B cell (primary cell): ENCODE measurements at regions not wholly inside any gene's neighbourhood (a gene's known extent, or its start where the extent isn't known, plus 50 kb on each side); places are given as distances from the start of the nearest gene placed in this dataset.

Experiments
- ATAC-seq: fragments of 200-7000 bp; cut with Tn5 transposase; one replicate; pipeline ENCODE4 v1.10.0; 2021; ENCODE audit warnings: low read depth, mild to moderate bottlenecking, moderate number of reproducible peaks, moderate library complexity
- CTCF ChIA-PET: fragments of 350-600 bp; sonication (Branson Sonifier 250); formaldehyde crosslinking; loops from one replicate; lab custom pipeline; 2021; ENCODE audit warnings: antibody characterized with exemption, inconsistent platforms; lab: Charles Lee
- POLR2A ChIA-PET: fragments of 350-600 bp; sonication (Branson Sonifier 250); formaldehyde crosslinking; loops from one replicate; lab custom pipeline; 2021; ENCODE audit warnings: antibody characterized with exemption; lab: Charles Lee
- DNase-seq: peaks from one replicate; pipeline ENCODE4 v3.0.0; 2013
- H2AFZ ChIP-seq: 2 replicates; pipeline ENCODE4 v1.6.1; 2012; ENCODE audit warnings: mild to moderate bottlenecking, low read depth, low read length; ENCODE audit not compliant: insufficient read depth, poor library complexity, severe bottlenecking
- H3K27ac ChIP-seq, 2 donors: 1 replicate in 1 of 2; 2 replicates in 1 of 2; pipeline ENCODE4 v1.5.1; 2012 to 2013; ENCODE audit warnings: low read length in 2 of 2, mild to moderate bottlenecking in 2 of 2, moderate library complexity in 1 of 2
- H3K27me3 ChIP-seq, 4 experiments: fragments of 200-600 bp in 1 of 4; sonication (generic) in 1 of 4; replicated peaks in 1 of 4; 1 replicate in 2 of 4; 2 replicates in 2 of 4; pipeline versions ENCODE4 v1.6.1 to v1.7.0; 2013 to 2016; ENCODE audit warnings: low read length in 3 of 4, mild to moderate bottlenecking in 2 of 4, mixed read lengths in 1 of 4, moderate library complexity in 1 of 4; ENCODE audit not compliant: insufficient read depth in 4 of 4, control insufficient read depth in 3 of 4; ENCODE audit errors: control extremely low read depth in 1 of 4
- H3K36me3 ChIP-seq, 2 experiments: replicated peaks in 1 of 2; 1 replicate in 1 of 2; 2 replicates in 1 of 2; pipeline versions ENCODE4 v1.6.1 to v1.7.1; 2013; ENCODE audit warnings: low read length in 1 of 2; ENCODE audit not compliant: insufficient read depth in 2 of 2, control insufficient read depth in 1 of 2; ENCODE audit errors: control extremely low read depth in 1 of 2, extremely low read depth in 1 of 2
- H3K4me1 ChIP-seq, 2 donors: fragments of 200-600 bp in 1 of 2; sonication (generic) in 1 of 2; 1 replicate in 1 of 2; 2 replicates in 1 of 2; pipeline versions ENCODE4 v1.5.1 to v1.6.1; 2013 to 2017; ENCODE audit warnings: low read length in 2 of 2; ENCODE audit not compliant: control insufficient read depth in 2 of 2, insufficient read depth in 2 of 2
- H3K4me2 ChIP-seq: replicated peaks from 2 replicates; pipeline ENCODE3; 2012; ENCODE audit warnings: mild to moderate bottlenecking, low read depth, low read length; ENCODE audit not compliant: poor library complexity, severe bottlenecking
- H3K4me3 ChIP-seq, 5 experiments: fragments of 200-600 bp in 1 of 5; sonication (generic) in 1 of 5; 1 replicate in 3 of 5; 2 replicates in 2 of 5; pipeline versions ENCODE4 v1.5.1 to v1.7.0; 2011 to 2016; ENCODE audit warnings: low read length in 4 of 5, mild to moderate bottlenecking in 4 of 5, low read depth in 2 of 5, control low read depth in 1 of 5, moderate library complexity in 1 of 5; ENCODE audit not compliant: insufficient read depth in 1 of 5; ENCODE audit errors: control extremely low read depth in 1 of 5, extremely low read depth in 1 of 5
- H3K79me2 ChIP-seq: fragments of 200-600 bp; sonication (generic); one replicate; pipeline ENCODE4 v1.6.0; 2016; ENCODE audit warnings: low read length; ENCODE audit not compliant: control insufficient read depth, insufficient read depth
- H3K9ac ChIP-seq: fragments of 200-600 bp; sonication (generic); 2 replicates; pipeline ENCODE4 v1.6.1; 2017; ENCODE audit warnings: mild to moderate bottlenecking, low read length, moderate library complexity
- H3K9me3 ChIP-seq, 3 donors: one replicate each; pipeline versions ENCODE4 v1.6.1 to v1.7.1; 2013; ENCODE audit warnings: low read length in 2 of 3; ENCODE audit not compliant: control insufficient read depth in 2 of 3, insufficient read depth in 1 of 3; ENCODE audit errors: control extremely low read depth in 1 of 3
- H4K20me1 ChIP-seq: 2 replicates; pipeline ENCODE4 v1.6.0; 2012; ENCODE audit warnings: mild to moderate bottlenecking, low read length; ENCODE audit not compliant: insufficient read depth, control insufficient read depth, poor library complexity, severe bottlenecking
- H3K27ac Mint-ChIP-seq: one replicate; pipeline ENCODE4 v1.8.0; 2021; ENCODE audit warnings: mixed read lengths
- H3K27me3 Mint-ChIP-seq: one replicate; pipeline ENCODE4 v1.8.0; 2021; ENCODE audit warnings: mixed read lengths
- H3K4me1 Mint-ChIP-seq: one replicate; pipeline ENCODE4 v1.8.0; 2021; ENCODE audit warnings: mixed read lengths
- H3K4me3 Mint-ChIP-seq: one replicate; pipeline ENCODE4 v1.8.0; 2021; ENCODE audit warnings: mixed read lengths
- H3K9me3 Mint-ChIP-seq: one replicate; pipeline ENCODE4 v1.8.0; 2022; ENCODE audit warnings: mixed read lengths; ENCODE audit not compliant: insufficient read depth
- EZH2 ChIP-seq: IDR thresholded peaks from 2 replicates; pipeline ENCODE4 v1.6.1; 2012; ENCODE audit warnings: borderline replicate concordance, low read depth, mild to moderate bottlenecking, moderate library complexity, low read length; ENCODE audit not compliant: insufficient read depth, poor library complexity, severe bottlenecking
- WGBS: methylation state at CpG from one replicate; pipeline ENCODE4 v1.1.5; 2013; ENCODE audit warnings: missing lambda C conversion rate; ENCODE audit not compliant: insufficient coverage; 5-methylcytosine and 5-hydroxymethylcytosine counted together
- intact Hi-C: fragments of 100-400 bp; cut with micrococcal nuclease; formaldehyde crosslinking; loops from one replicate; pipeline ENCODE4 v1.10.0; 2022
- TF ChIP-seq, protein P1 (sequence below): fragments of 200-600 bp; IDR thresholded peaks from one replicate; pipeline ENCODE4 v1.8.0; 2022; ENCODE audit warnings: antibody characterized with exemption, mild to moderate bottlenecking

GRCh38 chr5:126359884-126360283, 63.3 kb upstream of the GRAMD2B start:
- H3K9me3 ChIP-seq = no peaks in the 10 kb centered on the region
- no peaks in the 10 kb centered on the region for H3K4me1 Mint-ChIP-seq
- H3K27me3 ChIP-seq = no peaks in the 10 kb centered on the region
- H3K27ac ChIP-seq = no peak overlapping the region
- no peak for DNase-seq
- H3K4me2 ChIP-seq = no peak overlapping the region
- no peaks in the 10 kb centered on the region for H3K36me3 ChIP-seq
- TF ChIP-seq EZH2 = no peak
- TF ChIP-seq, protein P1, sequence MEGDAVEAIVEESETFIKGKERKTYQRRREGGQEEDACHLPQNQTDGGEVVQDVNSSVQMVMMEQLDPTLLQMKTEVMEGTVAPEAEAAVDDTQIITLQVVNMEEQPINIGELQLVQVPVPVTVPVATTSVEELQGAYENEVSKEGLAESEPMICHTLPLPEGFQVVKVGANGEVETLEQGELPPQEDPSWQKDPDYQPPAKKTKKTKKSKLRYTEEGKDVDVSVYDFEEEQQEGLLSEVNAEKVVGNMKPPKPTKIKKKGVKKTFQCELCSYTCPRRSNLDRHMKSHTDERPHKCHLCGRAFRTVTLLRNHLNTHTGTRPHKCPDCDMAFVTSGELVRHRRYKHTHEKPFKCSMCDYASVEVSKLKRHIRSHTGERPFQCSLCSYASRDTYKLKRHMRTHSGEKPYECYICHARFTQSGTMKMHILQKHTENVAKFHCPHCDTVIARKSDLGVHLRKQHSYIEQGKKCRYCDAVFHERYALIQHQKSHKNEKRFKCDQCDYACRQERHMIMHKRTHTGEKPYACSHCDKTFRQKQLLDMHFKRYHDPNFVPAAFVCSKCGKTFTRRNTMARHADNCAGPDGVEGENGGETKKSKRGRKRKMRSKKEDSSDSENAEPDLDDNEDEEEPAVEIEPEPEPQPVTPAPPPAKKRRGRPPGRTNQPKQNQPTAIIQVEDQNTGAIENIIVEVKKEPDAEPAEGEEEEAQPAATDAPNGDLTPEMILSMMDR = no peak
- H3K27me3 Mint-ChIP-seq = peaks cover 20% of the 10 kb centered on the region
- intact Hi-C loops = no loop called here
- ChIA-PET CTCF (no interaction called here), POLR2A (no interaction called here)
- 100% methylated on average over 3 of the region's 6 CpGs for WGBS
- H3K27ac Mint-ChIP-seq = no peak overlapping the region
- no peak overlapping the region for H3K4me3 ChIP-seq
- H3K79me2 ChIP-seq = no peaks in the 10 kb centered on the region
- H3K9ac ChIP-seq = no peak overlapping the region
- H3K4me3 Mint-ChIP-seq = no peak overlapping the region
- no peak overlapping the region for H2AFZ ChIP-seq
- H3K4me1 ChIP-seq = no peaks in the 10 kb centered on the region
- no peaks in the 10 kb centered on the region for H3K9me3 Mint-ChIP-seq
- ATAC-seq = no peak
- H4K20me1 ChIP-seq = no peaks in the 10 kb centered on the region

DNA sequence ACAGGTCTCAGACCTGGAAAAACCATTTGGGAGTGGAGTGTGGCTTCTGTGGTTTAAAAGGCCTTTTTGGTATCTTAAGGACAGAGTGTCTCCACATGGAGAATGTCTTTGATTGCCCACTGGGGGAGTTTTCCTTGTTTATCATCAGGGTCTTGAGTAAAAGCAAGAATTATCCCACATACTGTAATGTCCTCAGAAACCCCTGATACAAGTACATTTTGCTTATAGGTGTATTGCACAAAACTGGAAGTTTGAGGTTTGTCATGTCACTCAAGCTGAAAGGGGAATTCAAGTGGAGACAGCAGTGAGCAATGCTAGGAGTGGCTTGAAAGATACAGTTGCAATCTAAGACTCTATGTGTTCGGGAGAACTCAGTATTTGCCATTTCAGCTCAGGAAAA, 62.7 kb upstream of the GRAMD2B start:
- no peak overlapping the region for H3K4me3 Mint-ChIP-seq
- Histone ChIP-seq H4K20me1 (no peaks in the 10 kb centered on the region), H3K36me3 (no peaks in the 10 kb centered on the region), H3K9ac (no peak overlapping the region), H3K4me1 (no peaks in the 10 kb centered on the region), H2AFZ (no peak overlapping the region), H3K79me2 (no peaks in the 10 kb centered on the region), H3K27me3 (no peaks in the 10 kb centered on the region), H3K27ac (no peak overlapping the region), H3K4me3 (no peak overlapping the region), H3K9me3 (no peaks in the 10 kb centered on the region), H3K4me2 (no peak overlapping the region)
- H3K27ac Mint-ChIP-seq = no peak overlapping the region
- TF ChIP-seq, protein P1 = no peak
- no peak for TF ChIP-seq EZH2
- no peaks in the 10 kb centered on the region for H3K9me3 Mint-ChIP-seq
- ChIA-PET CTCF (no interaction called here), POLR2A (no interaction called here)
- peaks cover 20% of the 10 kb centered on the region for H3K27me3 Mint-ChIP-seq
- no peak for DNase-seq
- no peak for ATAC-seq
- intact Hi-C loops = no loop called here
- H3K4me1 Mint-ChIP-seq = no peaks in the 10 kb centered on the region
- WGBS = no CpG with 5 or more reads among the region's 1 CpG
